ENCODE measurements at regions not wholly inside any gene's neighbourhood (a gene's known extent, or its start where the extent isn't known, plus 50 kb on each side); places are given as distances from the start of the nearest gene placed in this dataset.

DNA sequence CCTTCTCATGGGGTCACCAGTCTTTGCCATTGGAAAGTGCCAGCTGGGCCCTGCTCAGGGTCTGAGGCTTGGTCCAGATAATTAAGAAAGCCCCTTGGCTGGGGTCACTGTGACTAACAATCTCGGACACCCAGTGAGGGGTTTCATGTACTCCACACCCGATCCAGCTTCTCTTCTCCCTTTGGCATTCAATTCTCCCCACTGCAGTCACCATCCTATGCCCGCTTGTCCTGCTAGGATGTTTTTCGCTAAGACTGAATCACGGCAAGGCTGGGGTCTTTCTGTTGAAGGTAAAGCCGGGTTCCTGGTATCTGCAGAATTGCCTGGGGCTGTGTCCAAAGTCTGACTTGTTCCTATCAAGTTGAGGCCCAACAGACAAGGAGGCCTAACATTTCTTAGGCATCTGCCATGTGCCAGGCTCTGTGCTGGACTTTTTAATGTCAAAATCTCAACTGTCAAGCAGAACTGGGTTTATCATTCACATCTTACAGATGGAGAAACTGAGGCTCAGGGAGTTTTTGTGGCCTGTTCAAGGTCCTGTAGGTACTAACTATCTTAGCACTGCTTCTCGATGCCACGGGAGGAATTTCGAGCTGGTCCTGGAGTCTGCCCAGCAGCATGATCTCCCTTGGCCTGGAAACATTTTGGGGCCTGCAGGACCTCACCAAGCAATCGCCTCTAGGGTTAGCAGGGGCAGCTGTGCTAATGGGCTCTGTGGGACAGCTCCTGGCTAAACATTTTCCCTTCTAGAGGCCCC, 142.0 kb upstream of the ALDH1B1 start:
- no peak overlapping the region for H3K27ac ChIP-seq (ENCODE audit: low read depth in 2 of 2, low read length in 2 of 2)
- FAIRE-seq: no peak
- no peak for DNase-seq
- H3K9me3 ChIP-seq (ENCODE audit: control insufficient read depth in 2 of 3, insufficient read depth in 1 of 3, low read length in 3 of 3): peaks cover 0 to 6% (median 0%) of the 10 kb centered on the region in 3 donors
- intact Hi-C loops (cut with DNase I): no loop called here
- no peaks in the 10 kb centered on the region for H3K36me3 ChIP-seq (ENCODE audit: control insufficient read depth in 2 of 3, insufficient read depth in 3 of 3, low read length in 3 of 3)
- H3K27me3 ChIP-seq (ENCODE audit: control insufficient read depth, insufficient read depth, low read length): no peaks in the 10 kb centered on the region
- no peaks in the 10 kb centered on the region for H3K4me1 ChIP-seq (ENCODE audit: control insufficient read depth in 2 of 3, insufficient read depth in 2 of 3, low read depth in 1 of 3, low read length in 3 of 3)
- TF ChIP-seq CTCF (IDR thresholded peaks at IDR 0.05; ENCODE audit: borderline replicate concordance, extremely low read depth, insufficient read depth): no peak
- H3K4me3 ChIP-seq (ENCODE audit: low read length in 3 of 3): no peak overlapping the region
- no peak overlapping the region for H3K9ac ChIP-seq (ENCODE audit: low read length in 3 of 3)

DNA sequence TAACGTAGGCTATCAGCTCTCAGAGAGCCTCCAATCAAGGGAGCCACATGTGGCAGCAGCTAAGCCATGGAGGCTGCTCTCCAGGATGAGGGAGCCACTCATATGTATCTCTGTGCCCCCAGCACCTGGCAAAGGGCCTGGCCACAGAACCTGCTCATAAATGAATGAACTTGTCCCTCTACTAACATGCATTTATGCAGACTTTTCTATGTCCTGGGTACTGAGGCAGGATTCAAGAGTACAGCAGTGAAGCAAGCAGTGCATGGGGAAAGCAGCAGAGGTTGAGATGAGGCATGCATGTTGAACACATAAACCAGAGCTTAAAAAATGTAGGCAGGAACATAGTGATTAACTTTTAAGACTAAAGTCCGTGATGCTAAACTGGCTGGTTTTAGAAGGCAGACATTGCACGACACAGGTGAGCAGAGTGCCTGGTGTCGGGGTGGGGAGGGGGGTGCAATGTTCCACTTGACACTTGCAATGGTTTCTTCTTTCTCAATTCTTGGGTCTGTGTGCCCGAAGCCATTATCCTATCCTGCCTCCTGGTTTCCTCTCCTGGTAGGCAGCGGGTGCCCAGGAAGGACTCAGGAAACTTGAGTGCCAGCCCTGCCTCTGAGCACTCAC, 142.8 kb upstream of the ALDH1B1 start:
- Histone ChIP-seq H3K27me3 (ENCODE audit: control insufficient read depth, insufficient read depth, low read length) (no peaks in the 10 kb centered on the region), H3K9me3 (ENCODE audit: control insufficient read depth in 2 of 3, insufficient read depth in 1 of 3, low read length in 3 of 3) (peaks cover 0 to 6% (median 0%) of the 10 kb centered on the region in 3 donors), H3K4me3 (ENCODE audit: low read length in 3 of 3) (no peak overlapping the region), H3K27ac (ENCODE audit: low read depth in 2 of 2, low read length in 2 of 2) (no peak overlapping the region), H3K4me1 (ENCODE audit: control insufficient read depth in 2 of 3, insufficient read depth in 2 of 3, low read depth in 1 of 3, low read length in 3 of 3) (no peaks in the 10 kb centered on the region), H3K36me3 (ENCODE audit: control insufficient read depth in 2 of 3, insufficient read depth in 3 of 3, low read length in 3 of 3) (no peaks in the 10 kb centered on the region), H3K9ac (ENCODE audit: low read length in 3 of 3) (no peak overlapping the region)
- intact Hi-C loops (cut with DNase I): no loop called here
- FAIRE-seq (no peak), DNase-seq (no peak)
- no peak for TF ChIP-seq CTCF (IDR thresholded peaks at IDR 0.05; ENCODE audit: borderline replicate concordance, extremely low read depth, insufficient read depth)

DNA sequence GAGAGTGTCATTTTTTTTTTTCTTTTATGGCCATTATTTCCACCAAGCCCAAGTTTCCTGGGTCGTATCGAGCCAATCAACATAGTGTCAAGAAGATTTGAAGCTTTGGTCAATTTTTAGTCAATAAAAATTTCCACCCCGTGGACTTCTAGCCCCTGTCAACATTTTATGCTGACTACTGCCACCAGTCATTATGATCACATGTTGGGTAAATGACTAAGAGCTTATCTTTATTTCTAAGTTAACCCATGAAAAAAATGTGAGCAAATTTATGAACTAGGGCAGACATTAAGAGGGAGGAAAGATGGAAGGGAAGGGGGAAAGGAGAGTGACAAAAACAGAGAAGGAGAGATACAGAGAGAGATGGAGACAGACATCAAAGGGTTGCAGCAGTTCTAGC, 143.5 kb upstream of the ALDH1B1 start:
- H3K9me3 ChIP-seq (ENCODE audit: control insufficient read depth in 2 of 3, insufficient read depth in 1 of 3, low read length in 3 of 3): peaks cover 0 to 6% (median 0%) of the 10 kb centered on the region in 3 donors
- intact Hi-C loops (cut with DNase I): no loop called here
- H3K9ac ChIP-seq (ENCODE audit: low read length in 3 of 3): no peak overlapping the region
- H3K27ac ChIP-seq (ENCODE audit: low read depth in 2 of 2, low read length in 2 of 2): no peak overlapping the region
- DNase-seq: no peak
- no peaks in the 10 kb centered on the region for H3K36me3 ChIP-seq (ENCODE audit: control insufficient read depth in 2 of 3, insufficient read depth in 3 of 3, low read length in 3 of 3)
- no peak for FAIRE-seq
- TF ChIP-seq CTCF (IDR thresholded peaks at IDR 0.05; ENCODE audit: borderline replicate concordance, extremely low read depth, insufficient read depth): no peak
- no peaks in the 10 kb centered on the region for H3K27me3 ChIP-seq (ENCODE audit: control insufficient read depth, insufficient read depth, low read length)
- no peak overlapping the region for H3K4me3 ChIP-seq (ENCODE audit: low read length in 3 of 3)
- H3K4me1 ChIP-seq (ENCODE audit: control insufficient read depth in 2 of 3, insufficient read depth in 2 of 3, low read depth in 1 of 3, low read length in 3 of 3): no peaks in the 10 kb centered on the region
